ENCODE measurements at regions not wholly inside any gene's neighbourhood (a gene's known extent, or its start where the extent isn't known, plus 50 kb on each side); places are given as distances from the start of the nearest gene placed in this dataset.

DNA sequence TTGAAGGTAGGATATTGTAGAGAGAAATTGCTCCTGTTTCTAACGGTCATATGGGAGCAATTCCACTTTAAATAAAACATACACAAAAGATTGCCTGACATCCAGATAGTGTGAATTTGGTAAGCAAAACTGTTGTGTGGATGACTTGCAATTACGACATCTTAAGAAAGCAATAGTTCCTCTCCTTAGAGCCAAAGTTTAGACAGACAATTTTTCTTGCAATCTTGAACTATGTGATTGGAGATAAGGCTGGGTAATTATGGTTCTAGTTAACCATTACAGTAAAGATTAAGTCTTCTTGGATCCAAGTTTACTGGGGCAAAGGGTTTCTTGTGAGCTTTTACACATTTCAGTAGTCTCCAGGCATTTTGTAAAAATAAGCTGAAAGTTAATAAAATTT, 1080.6 kb upstream of the CDH6 start:
- TF ChIP-seq, protein P1, sequence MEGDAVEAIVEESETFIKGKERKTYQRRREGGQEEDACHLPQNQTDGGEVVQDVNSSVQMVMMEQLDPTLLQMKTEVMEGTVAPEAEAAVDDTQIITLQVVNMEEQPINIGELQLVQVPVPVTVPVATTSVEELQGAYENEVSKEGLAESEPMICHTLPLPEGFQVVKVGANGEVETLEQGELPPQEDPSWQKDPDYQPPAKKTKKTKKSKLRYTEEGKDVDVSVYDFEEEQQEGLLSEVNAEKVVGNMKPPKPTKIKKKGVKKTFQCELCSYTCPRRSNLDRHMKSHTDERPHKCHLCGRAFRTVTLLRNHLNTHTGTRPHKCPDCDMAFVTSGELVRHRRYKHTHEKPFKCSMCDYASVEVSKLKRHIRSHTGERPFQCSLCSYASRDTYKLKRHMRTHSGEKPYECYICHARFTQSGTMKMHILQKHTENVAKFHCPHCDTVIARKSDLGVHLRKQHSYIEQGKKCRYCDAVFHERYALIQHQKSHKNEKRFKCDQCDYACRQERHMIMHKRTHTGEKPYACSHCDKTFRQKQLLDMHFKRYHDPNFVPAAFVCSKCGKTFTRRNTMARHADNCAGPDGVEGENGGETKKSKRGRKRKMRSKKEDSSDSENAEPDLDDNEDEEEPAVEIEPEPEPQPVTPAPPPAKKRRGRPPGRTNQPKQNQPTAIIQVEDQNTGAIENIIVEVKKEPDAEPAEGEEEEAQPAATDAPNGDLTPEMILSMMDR (IDR thresholded peaks at IDR 0.05), result no peak
- no peak overlapping the region for H3K4me3 Mint-ChIP-seq
- intact Hi-C loops (cut with micrococcal nuclease), result no loop called here
- no peaks in the 10 kb centered on the region for H3K27me3 Mint-ChIP-seq
- no peak overlapping the region for H3K27ac Mint-ChIP-seq
- CTCF ChIA-PET, result no interaction called here
- H3K4me1 Mint-ChIP-seq (ENCODE audit: low read depth), result no peaks in the 10 kb centered on the region
- DNase-seq (no peak), ATAC-seq (no peak)
- peaks cover 14% of the 10 kb centered on the region for H3K9me3 Mint-ChIP-seq
- POLR2A ChIA-PET, result no interaction called here
- no peaks in the 10 kb centered on the region for H3K36me3 Mint-ChIP-seq (ENCODE audit: low read depth)

DNA sequence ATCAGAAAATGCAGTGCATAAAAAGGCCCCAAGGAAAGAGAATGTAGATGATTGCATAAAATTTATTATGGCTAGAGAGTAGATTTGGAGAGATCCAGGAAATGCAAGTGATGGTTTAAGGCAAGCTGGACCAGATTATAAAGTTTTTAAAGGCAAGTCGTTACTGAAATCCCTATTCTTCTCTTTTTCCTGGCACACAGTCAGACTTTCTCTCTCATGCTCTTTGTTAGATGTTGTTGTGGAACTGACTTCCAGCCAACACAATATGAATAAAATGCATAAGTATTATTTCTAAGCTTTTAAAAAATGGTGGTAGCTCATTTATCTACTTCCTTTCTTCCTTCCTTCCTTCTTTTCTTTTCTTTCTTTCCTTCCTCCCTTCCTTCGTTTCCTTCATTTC, 1085.4 kb upstream of the CDH6 start:
- DNase-seq (no peak), ATAC-seq (no peak)
- TF ChIP-seq, protein P1 (IDR thresholded peaks at IDR 0.05), result no peak
- peaks cover 14% of the 10 kb centered on the region for H3K9me3 Mint-ChIP-seq
- no peaks in the 10 kb centered on the region for H3K36me3 Mint-ChIP-seq (ENCODE audit: low read depth)
- H3K27me3 Mint-ChIP-seq, result no peaks in the 10 kb centered on the region
- CTCF ChIA-PET, result no interaction called here
- H3K4me3 Mint-ChIP-seq, result no peak overlapping the region
- no peaks in the 10 kb centered on the region for H3K4me1 Mint-ChIP-seq (ENCODE audit: low read depth)
- H3K27ac Mint-ChIP-seq, result no peak overlapping the region
- intact Hi-C loops (cut with micrococcal nuclease), result no loop called here
- POLR2A ChIA-PET, result no interaction called here

DNA sequence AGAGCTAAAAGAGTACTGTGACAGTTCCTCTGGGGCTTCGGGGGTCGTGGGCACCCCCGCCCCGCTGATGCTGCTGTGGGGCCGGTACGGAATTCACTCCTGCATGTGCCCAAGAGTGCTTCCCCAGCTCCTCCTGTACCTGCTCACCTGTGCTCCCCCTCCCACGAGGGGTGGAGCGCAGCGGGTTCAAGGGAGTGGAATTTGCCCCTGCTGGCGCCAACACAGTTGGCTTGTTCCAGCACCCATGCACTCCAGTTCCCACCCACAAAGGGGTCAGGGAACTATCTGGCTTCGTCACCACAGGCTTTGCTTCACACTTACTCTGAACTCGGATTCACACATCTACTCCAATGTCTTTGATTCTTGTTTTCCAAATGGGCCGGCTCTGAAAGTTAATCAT, 1086.9 kb upstream of the CDH6 start:
- Mint-ChIP-seq H3K9me3 (peaks cover 8% of the 10 kb centered on the region), H3K4me1 (ENCODE audit: low read depth) (no peaks in the 10 kb centered on the region), H3K4me3 (no peak overlapping the region), H3K27me3 (no peaks in the 10 kb centered on the region), H3K27ac (no peak overlapping the region), H3K36me3 (ENCODE audit: low read depth) (no peaks in the 10 kb centered on the region)
- TF ChIP-seq, protein P1 (IDR thresholded peaks at IDR 0.05), result no peak
- no peak for ATAC-seq
- intact Hi-C loops (cut with micrococcal nuclease), result no loop called here
- POLR2A ChIA-PET, result no interaction called here
- DNase-seq, result no peak
- CTCF ChIA-PET, result no interaction called here

DNA sequence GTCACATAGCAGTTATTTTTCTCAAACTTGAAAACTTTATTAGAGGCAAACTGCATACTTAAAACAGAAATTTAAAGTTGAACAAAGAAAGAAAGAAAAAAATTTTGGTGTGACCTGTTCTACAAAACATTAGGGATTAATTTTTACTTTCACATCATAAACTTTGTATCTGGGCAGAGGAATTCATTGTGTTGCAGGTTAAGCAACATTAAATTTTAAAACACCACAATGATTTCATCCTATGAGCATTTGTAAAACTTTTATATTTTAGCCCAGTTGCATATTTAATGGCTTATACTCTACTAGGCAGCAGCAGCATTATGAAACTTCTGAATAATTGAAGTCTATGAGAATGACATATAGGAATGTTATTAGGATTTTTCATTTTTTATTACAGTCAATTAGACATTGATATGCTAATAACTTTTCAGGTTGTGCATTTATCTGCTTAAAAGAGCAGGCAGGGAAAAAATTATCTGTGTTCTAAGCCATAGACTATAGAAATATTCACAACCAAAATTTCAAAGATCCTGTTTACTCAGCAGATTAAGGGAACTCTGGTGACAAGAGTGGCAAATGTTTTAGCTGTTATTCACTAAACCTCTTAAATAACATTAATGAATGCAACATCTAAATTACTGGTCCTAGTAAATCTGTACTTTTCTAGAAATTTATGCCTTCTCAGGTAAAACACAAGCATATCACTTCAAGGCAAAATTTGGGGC, 1088.5 kb upstream of the CDH6 start:
- no peaks in the 10 kb centered on the region for H3K27me3 Mint-ChIP-seq
- DNase-seq (no peak), ATAC-seq (no peak)
- intact Hi-C loops (cut with micrococcal nuclease), result no loop called here
- H3K4me3 Mint-ChIP-seq, result no peak overlapping the region
- TF ChIP-seq, protein P1 (IDR thresholded peaks at IDR 0.05), result no peak
- H3K9me3 Mint-ChIP-seq, result peaks cover 11% of the 10 kb centered on the region
- H3K36me3 Mint-ChIP-seq (ENCODE audit: low read depth), result no peaks in the 10 kb centered on the region
- no peaks in the 10 kb centered on the region for H3K4me1 Mint-ChIP-seq (ENCODE audit: low read depth)
- no peak overlapping the region for H3K27ac Mint-ChIP-seq
- ChIA-PET CTCF (no interaction called here), POLR2A (no interaction called here)

DNA sequence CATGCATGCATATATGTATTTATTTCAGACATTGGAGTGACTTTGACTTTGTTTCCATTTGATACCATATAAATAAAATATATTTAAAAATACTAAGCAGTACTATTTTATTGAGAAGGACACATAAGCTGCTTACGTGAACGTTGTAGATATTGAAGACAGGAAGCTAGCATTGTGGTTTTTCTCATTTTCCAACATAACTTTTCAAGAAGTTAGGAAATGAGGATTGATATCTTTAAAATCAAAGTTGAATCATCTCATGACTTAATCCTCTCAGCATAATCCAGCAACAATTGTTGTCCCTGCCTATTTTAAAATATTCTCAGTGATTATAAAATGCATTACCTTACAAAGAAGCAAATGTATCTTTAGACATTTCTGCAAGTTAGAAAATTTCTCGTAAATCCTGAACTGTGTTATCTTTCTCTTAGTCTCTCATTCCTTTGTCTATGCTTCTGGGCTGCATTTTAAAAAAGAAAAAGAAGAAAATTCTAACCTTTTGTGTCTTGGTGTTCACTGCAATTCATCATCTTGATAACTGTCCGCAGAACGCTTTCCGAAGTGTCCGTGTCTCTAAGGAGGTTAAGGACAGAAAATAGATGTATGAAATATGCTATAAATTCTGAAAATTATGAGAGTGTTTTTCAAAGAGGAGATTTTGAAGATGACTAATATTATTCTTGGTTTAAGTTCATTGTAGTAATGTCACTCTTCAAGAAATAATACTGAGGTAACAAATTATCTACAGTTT, 1089.9 kb upstream of the CDH6 start:
- ChIA-PET CTCF (no interaction called here), POLR2A (no interaction called here)
- no peaks in the 10 kb centered on the region for H3K27me3 Mint-ChIP-seq
- no peak overlapping the region for H3K27ac Mint-ChIP-seq
- H3K36me3 Mint-ChIP-seq (ENCODE audit: low read depth), result no peaks in the 10 kb centered on the region
- ATAC-seq, result no peak
- intact Hi-C loops (cut with micrococcal nuclease), result no loop called here
- H3K4me3 Mint-ChIP-seq, result no peak overlapping the region
- DNase-seq, result no peak
- H3K9me3 Mint-ChIP-seq, result peaks cover 11% of the 10 kb centered on the region
- no peaks in the 10 kb centered on the region for H3K4me1 Mint-ChIP-seq (ENCODE audit: low read depth)
- TF ChIP-seq, protein P1 (IDR thresholded peaks at IDR 0.05), result no peak
